Thyroid gland (tissue), 4 donors: ENCODE measurements at regions not wholly inside any gene's neighbourhood (a gene's known extent, or its start where the extent isn't known, plus 50 kb on each side); places are given as distances from the start of the nearest gene placed in this dataset.

Experiments
- CTCF ChIP-seq, 6 experiments: fragments of 200-600 bp in 3 of 6; fragments of 450-650 bp in 3 of 6; sonication (generic) in 3 of 6; IDR thresholded peaks; one replicate each; pipeline ENCODE4 v1.5.1; 2016 to 2019; ENCODE audit warnings: antibody characterized with exemption in 6 of 6, mild to moderate bottlenecking in 2 of 6, inconsistent platforms in 1 of 6, moderate library complexity in 1 of 6
- POLR2A ChIP-seq, 2 donors: fragments of 450-650 bp; IDR thresholded peaks; one replicate each; pipeline ENCODE4 v1.6.1; 2017; ENCODE audit warnings: antibody characterized with exemption in 2 of 2, mild to moderate bottlenecking in 2 of 2, moderate library complexity in 1 of 2

- TF ChIP-seq CTCF (IDR thresholded peaks at IDR 0.05) (no peak), POLR2A (IDR thresholded peaks at IDR 0.05) (no peak)
These were observed 659.0 kb upstream of the FZD8 start for GRCh38 chr10:36301139-36301538.
